Nephron (organoid): ENCODE measurements at regions not wholly inside any gene's neighbourhood (a gene's known extent, or its start where the extent isn't known, plus 50 kb on each side); places are given as distances from the start of the nearest gene placed in this dataset.

Source experiments
- H3K27ac Mint-ChIP-seq, 3 experiments: 2 replicates each; pipeline ENCODE4 v1.8.0; 2020; ENCODE audit warnings: mixed read lengths in 3 of 3, mild to moderate bottlenecking in 2 of 3, moderate library complexity in 1 of 3
- H3K27me3 Mint-ChIP-seq: 2 replicates; pipeline ENCODE4 v1.8.0; 2021; ENCODE audit warnings: low read depth, mild to moderate bottlenecking, moderate library complexity, mixed read lengths
- H3K36me3 Mint-ChIP-seq: 2 replicates; pipeline ENCODE4 v1.8.0; 2020; ENCODE audit warnings: low read depth, mixed read lengths
- H3K4me1 Mint-ChIP-seq: 2 replicates; pipeline ENCODE4 v1.8.0; 2020; ENCODE audit warnings: mixed read lengths
- H3K4me3 Mint-ChIP-seq, 3 experiments: 2 replicates each; pipeline ENCODE4 v1.8.0; 2020; ENCODE audit warnings: mild to moderate bottlenecking in 3 of 3, mixed read lengths in 3 of 3, moderate library complexity in 2 of 3
- H3K9me3 Mint-ChIP-seq: 2 replicates; pipeline ENCODE4 v1.8.0; 2020; ENCODE audit warnings: mixed read lengths
- CTCF ChIP-seq, 3 experiments: fragments of 200-600 bp; sonication (generic); IDR thresholded peaks; one replicate each; pipeline ENCODE4 v1.5.0; 2021; ENCODE audit warnings: antibody characterized with exemption in 3 of 3; ENCODE audit not compliant: unreplicated experiment in 3 of 3

- Mint-ChIP-seq H3K9me3 (peaks cover 28% of the 10 kb centered on the region), H3K4me1 (no peaks in the 10 kb centered on the region), H3K27me3 (no peaks in the 10 kb centered on the region), H3K27ac (no peak overlapping the region), H3K36me3 (no peaks in the 10 kb centered on the region), H3K4me3 (no peak overlapping the region)
- TF ChIP-seq CTCF (IDR thresholded peaks at IDR 0.05; ENCODE audit: unreplicated experiment in 3 of 3): no peak
Observed at GRCh38 chr15:91456921-91457320, 356.9 kb downstream of the SV2B start.

GRCh38 chr15:91461377-91461776 is 361.3 kb downstream of the SV2B start:
- Mint-ChIP-seq H3K36me3 (no peaks in the 10 kb centered on the region), H3K27me3 (no peaks in the 10 kb centered on the region), H3K9me3 (peaks cover 2% of the 10 kb centered on the region), H3K4me1 (no peaks in the 10 kb centered on the region), H3K27ac (no peak overlapping the region), H3K4me3 (no peak overlapping the region)
- no peak for TF ChIP-seq CTCF (IDR thresholded peaks at IDR 0.05; ENCODE audit: unreplicated experiment in 3 of 3)

- Mint-ChIP-seq H3K9me3 (no peaks in the 10 kb centered on the region), H3K27ac (no peak overlapping the region), H3K4me1 (peaks cover 9% of the 10 kb centered on the region), H3K27me3 (no peaks in the 10 kb centered on the region), H3K4me3 (no peak overlapping the region), H3K36me3 (no peaks in the 10 kb centered on the region)
- no peak for TF ChIP-seq CTCF (IDR thresholded peaks at IDR 0.05; ENCODE audit: unreplicated experiment in 3 of 3)
Observed at GRCh38 chr15:91465086-91465485, 365.0 kb downstream of the SV2B start.

GRCh38 chr15:91465696-91466095 is 365.6 kb downstream of the SV2B start:
- H3K36me3 Mint-ChIP-seq: no peaks in the 10 kb centered on the region
- H3K4me3 Mint-ChIP-seq: no peak overlapping the region
- no peak overlapping the region for H3K27ac Mint-ChIP-seq
- TF ChIP-seq CTCF (IDR thresholded peaks at IDR 0.05; ENCODE audit: unreplicated experiment in 3 of 3): no peak
- no peaks in the 10 kb centered on the region for H3K9me3 Mint-ChIP-seq
- H3K27me3 Mint-ChIP-seq: no peaks in the 10 kb centered on the region
- H3K4me1 Mint-ChIP-seq: peaks cover 9% of the 10 kb centered on the region

- H3K9me3 Mint-ChIP-seq: no peaks in the 10 kb centered on the region
- H3K4me1 Mint-ChIP-seq: peaks cover 19% of the 10 kb centered on the region
Observed at GRCh38 chr15:91468871-91469580, 369.0 kb downstream of the SV2B start.

More at GRCh38 chr15:91468871-91469580, 369.0 kb downstream of the SV2B start:
- H3K4me3 Mint-ChIP-seq: no peak overlapping the region
- H3K27ac Mint-ChIP-seq: no peak overlapping the region
- peaks cover 3% of the 10 kb centered on the region for H3K27me3 Mint-ChIP-seq
- no peak for TF ChIP-seq CTCF (IDR thresholded peaks at IDR 0.05; ENCODE audit: unreplicated experiment in 3 of 3)
- no peaks in the 10 kb centered on the region for H3K36me3 Mint-ChIP-seq
